Choroid plexus epithelial cell (primary cell): ENCODE measurements at regions not wholly inside any gene's neighbourhood (a gene's known extent, or its start where the extent isn't known, plus 50 kb on each side); places are given as distances from the start of the nearest gene placed in this dataset.
A peak's percentile ranks its signal among the peaks of the same experiment; 100 is the strongest.

ENCODE experiments used
- DNase-seq: peaks from one replicate; pipeline ENCODE4 v3.0.0-alpha.2; 2010; ENCODE audit warnings: low read depth
- H3K4me3 ChIP-seq: 2 replicates; pipeline ENCODE4 v1.5.1; 2011; ENCODE audit warnings: low read depth, mild to moderate bottlenecking, control low read depth, low read length, moderate library complexity
- TF ChIP-seq, protein P1 (sequence below): conservative IDR thresholded peaks from 2 replicates; pipeline ENCODE4 v1.5.1; 2011; ENCODE audit warnings: low read depth, mild to moderate bottlenecking, control low read depth, inconsistent platforms, low read length, moderate library complexity

DNA sequence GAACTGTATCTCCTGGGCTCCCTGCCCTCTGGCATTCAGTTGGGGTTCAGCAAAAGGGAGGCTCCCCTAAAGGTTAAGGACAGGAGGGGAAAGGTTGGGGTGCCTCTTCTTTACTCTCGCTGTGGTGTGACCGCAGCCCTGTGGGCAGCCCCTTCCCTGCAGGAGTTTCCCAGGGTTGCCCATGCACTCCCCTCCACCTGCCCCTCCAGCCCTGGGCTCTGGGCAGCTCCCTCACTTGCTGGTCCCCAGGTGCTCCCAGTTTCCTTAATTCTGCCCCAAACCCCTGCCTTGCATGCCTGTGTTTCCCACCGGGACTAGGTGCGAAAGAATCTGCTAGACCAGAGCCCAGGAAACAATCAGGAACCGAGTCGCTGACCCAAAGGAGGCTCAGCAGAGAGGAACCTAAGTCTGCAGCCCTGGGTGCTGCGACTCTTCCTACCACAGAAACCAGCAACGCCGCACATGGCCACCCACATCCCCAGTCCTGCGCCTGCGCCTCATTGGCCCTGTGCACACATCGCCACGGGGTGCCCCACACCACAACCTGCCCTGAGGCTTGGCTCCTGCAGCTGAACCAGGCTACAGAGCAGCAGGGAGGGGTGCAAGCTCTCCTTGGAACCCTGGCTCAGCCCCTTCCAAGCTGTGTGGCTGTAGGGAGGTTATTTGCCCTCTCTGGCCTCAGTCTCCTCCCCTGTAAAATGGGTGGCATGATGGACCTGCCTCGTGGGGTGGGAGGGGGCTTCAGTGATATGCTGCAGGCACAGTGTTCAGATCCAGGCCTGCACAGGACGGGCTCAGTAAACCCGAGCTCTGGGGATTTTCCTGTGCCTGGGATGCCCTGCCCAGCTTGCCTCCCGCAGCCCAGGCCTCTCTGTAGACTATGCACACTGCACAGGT lies 487.6 kb downstream of the PREX1 start:
- no peak for DNase-seq
- TF ChIP-seq, protein P1, sequence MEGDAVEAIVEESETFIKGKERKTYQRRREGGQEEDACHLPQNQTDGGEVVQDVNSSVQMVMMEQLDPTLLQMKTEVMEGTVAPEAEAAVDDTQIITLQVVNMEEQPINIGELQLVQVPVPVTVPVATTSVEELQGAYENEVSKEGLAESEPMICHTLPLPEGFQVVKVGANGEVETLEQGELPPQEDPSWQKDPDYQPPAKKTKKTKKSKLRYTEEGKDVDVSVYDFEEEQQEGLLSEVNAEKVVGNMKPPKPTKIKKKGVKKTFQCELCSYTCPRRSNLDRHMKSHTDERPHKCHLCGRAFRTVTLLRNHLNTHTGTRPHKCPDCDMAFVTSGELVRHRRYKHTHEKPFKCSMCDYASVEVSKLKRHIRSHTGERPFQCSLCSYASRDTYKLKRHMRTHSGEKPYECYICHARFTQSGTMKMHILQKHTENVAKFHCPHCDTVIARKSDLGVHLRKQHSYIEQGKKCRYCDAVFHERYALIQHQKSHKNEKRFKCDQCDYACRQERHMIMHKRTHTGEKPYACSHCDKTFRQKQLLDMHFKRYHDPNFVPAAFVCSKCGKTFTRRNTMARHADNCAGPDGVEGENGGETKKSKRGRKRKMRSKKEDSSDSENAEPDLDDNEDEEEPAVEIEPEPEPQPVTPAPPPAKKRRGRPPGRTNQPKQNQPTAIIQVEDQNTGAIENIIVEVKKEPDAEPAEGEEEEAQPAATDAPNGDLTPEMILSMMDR: no peak
- H3K4me3 ChIP-seq: no peak overlapping the region

DNA sequence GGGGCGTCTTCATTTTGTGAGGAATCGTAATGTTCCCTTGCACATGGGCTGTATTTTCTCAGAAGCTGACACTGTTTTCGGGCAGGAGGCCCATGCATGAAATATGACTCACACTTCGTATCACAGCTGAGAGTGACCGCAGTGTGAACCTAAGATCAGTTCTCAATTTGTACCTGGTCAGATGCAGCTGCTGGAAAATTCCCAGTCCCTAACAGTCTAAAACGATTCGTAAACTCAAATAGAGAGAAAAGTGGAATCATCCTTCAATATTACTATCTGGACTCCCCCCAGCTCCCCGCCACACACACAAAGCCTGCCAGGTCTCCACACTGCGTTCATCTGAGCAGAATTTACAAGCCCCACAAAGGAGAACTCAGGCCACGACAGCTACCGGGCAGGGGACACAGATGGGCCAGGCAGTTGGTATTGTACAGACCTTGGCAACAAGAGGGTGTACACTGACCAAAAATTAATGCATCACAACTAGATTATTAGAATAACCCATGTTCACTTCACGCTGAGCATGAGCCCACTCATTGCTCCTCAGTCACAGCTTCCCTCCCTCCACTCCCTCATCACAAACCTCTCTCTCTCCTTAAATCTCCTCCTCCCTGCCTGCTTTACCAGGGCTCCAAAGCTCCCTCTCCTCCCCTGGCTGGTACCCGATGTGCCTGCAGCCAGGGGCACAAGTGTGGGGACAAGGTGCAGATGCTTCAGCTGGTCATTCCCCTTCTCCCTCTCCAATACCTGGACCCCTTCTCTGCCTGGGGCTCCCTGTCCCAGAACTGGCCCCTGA lies 488.4 kb downstream of the PREX1 start:
- DNase-seq: peak; percentile 88
- H3K4me3 ChIP-seq: no peak overlapping the region
- TF ChIP-seq, protein P1: no peak

DNA sequence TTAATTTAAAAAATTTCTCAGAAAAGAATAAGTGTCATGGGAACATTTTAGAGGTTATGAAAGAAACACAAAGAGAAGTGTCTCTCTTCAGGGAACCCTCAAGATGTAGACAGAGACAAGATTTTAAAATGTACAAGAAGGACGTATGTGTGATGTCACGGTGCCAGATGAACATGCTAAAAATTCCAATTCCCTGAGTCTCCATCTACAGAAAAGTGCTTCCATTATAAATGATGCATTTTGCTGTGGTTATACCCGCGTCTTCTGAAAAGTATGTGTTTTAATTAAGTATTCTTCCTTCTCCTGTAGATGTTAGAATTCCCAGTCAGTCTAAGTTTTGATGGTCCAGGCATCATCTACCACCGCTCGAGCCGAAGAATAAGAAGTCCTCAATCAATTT lies 489.1 kb downstream of the PREX1 start:
- TF ChIP-seq, protein P1: no peak
- H3K4me3 ChIP-seq: no peak overlapping the region
- DNase-seq: peak; percentile 66

DNA sequence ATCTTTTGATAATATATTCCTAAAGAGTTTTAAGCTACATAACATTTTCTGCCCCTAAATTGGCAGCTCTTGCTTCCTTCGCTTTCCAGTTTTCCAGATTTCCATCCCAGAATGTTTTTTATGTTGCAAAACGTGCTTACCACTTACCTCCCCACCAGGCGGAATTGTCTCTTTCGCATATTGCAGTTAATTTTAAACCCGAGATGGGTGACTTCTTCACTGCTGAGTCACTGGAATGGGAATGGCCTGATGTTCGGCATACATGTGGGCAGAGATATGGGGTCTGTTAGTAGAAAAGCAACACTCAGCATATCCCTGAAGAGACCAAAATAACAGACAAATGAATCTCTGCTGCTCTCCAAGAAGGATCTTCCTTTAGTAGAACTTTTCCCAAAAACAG lies 491.2 kb downstream of the PREX1 start:
- TF ChIP-seq, protein P1: no peak

DNA sequence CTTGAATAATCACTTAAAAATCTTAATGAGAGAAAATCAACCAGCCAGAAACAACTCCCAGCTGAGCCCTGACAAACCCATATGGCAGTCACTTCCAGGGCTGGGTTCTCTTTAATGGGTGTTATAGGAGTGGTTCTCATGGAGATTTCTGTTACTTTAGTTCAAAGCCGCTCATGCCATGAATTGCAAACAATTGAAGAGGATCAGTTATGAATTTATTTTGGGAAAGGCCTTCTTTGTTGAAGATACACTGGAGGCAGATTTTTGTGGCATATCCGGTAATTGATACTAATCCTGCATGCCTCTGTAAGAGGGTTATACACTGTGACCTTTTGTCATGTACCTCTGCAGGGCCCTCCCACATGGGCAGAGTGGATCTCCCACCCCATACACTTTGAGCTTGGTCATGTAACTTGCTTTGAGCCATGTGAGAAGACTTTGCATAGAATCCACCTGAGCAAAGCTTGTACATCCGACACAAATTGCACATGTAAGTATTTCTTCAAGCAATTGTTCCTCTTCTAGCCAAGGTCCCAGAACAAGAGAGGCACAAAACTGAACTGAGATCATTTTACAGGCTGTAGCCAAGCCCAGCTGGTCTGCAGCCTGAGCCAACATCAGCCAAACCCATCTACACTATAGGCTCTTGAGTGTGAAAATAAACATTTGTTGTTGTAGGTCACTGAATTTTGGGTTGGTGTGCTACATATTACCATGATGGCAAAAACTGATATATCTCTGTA lies 492.3 kb downstream of the PREX1 start:
- TF ChIP-seq, protein P1: no peak
- H3K4me3 ChIP-seq: no peak overlapping the region
- no peak for DNase-seq

More for the DNA sequence above, 491.2 kb downstream of the PREX1 start:
- no peak overlapping the region for H3K4me3 ChIP-seq
- no peak for DNase-seq

DNA sequence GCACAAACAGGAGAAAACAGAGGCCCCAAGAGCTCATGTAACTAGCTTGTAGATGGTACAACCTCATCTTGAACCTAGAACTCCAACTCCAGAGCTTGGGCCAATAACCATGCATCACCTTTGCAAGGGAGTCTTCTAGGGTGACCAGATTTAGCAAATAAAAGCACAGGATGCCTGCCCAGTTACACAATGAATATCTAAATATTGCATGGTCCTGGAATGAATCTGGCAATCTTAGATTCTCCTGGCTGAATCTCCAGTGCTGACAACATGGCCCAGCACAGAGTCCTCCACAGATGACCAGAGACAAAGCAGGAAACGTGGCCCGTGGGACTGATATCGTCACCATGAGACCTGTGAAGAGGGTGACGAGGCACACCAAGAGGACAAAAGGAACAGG lies 494.1 kb downstream of the PREX1 start:
- DNase-seq: no peak
- TF ChIP-seq, protein P1: no peak
- no peak overlapping the region for H3K4me3 ChIP-seq
